ENCODE measurements at regions not wholly inside any gene's neighbourhood (a gene's known extent, or its start where the extent isn't known, plus 50 kb on each side); places are given as distances from the start of the nearest gene placed in this dataset.

DNA sequence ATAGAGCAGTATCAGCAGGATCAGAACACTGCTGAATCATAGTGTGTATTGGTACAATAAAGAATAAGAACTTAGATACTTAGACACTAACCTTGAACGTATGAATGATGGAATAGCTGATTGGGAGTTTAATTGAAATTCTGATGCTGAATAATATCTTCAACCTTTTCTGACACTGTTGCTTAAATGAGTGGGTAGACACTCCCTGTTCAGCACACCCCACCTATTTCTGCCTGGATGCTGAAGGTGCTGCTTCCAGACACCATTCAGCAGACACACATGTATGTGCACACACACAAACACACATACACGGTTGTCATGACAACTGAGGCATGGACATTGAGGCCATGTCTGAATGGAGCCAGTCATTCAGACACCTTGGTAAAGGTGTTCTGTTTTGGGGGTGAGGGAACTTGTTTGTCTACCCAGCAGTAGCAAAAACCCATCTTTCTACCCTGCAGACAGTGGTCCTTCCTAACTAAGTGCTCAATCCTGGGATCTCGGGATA, 54.3 kb downstream of the TMEM215 start:
- in situ Hi-C loops (cut with MboI; ENCODE audit: low pct_unique_long_range_greater_than_20kb, low sequenced_read_pairs): no loop called here

DNA sequence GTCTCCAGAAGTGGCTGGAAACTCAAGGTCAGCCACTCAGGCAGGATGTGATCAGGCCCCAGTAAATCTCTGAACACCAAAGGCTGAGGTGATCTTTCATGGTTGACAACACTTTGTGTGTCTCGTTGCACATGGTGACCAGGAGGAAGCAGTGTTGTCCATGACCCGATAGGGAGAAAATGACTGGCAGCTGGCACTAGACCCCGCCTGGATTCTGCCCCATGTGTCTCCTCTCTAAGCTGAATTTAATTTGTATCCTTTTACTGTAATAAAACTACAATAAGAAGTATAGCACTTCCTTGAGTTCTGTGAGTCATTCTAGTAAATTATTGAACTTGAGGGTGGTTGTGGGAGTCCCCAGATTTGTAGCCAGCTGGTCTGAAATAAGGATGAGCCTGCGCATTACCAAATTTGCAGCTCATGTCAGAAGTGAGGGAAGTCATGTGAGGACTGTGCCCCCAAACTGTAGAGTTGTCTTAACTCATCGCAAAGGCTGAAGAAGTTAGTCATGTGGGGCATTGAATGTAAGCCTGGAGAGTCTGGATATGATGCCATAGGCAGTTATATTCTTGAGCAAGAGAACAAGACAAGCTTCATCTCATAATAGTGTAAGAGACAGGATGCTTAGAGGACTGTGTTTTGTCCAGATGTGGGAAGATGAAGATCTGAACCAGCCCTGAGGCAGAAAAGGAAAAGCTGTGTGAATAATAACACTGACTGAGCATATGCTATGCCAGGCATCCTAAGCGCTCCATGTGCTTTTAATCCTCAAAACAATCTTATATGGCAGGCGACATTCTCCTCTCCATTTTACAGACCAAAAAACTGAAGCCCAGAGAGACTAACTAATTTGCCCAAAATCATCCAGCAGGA, 55.9 kb downstream of the TMEM215 start:
- no peak for DNase-seq
- in situ Hi-C loops (cut with MboI; ENCODE audit: low pct_unique_long_range_greater_than_20kb, low sequenced_read_pairs): no loop called here

More for the DNA sequence above, 54.3 kb downstream of the TMEM215 start:
- DNase-seq: no peak

DNA sequence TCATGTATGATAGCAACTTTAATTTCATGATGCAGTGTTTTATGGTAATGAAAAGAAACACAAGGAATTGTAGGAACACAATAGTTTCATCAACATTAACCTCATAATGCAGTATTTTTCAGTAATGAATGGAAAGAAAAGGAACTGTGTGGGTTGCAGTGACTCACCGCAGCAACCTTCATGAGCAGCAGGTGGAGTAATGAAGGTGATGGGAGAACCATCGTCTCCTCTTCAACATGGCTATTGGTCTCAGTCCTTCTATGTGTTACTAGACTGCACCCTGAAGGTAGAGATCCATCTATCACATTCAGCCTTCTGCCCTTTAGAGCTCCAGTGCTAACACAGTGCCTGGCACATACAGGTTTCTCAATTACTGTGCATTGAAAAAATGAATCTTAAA, 58.0 kb downstream of the TMEM215 start:
- DNase-seq: no peak
- in situ Hi-C loops (cut with MboI; ENCODE audit: low pct_unique_long_range_greater_than_20kb, low sequenced_read_pairs): no loop called here

DNA sequence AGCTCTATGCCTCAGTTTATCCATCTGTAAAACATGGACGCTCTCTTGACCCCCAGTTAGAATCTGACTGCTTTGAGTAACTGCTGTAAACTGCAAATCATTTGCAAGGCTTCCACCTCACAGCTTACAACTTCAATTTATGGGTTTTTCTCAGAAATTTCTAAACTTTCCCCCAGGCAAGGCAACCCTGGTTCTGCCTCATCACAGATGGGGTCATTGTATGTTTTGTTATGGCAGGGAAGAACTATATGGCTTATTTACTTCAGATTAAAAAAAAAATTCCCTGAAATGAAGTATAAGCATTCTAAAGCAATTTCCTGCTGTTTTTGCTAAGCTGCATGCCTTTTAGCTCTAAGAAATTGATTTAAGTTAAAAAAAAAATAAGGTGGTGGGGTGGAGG, 60.0 kb downstream of the TMEM215 start:
- DNase-seq: no peak
- in situ Hi-C loops (cut with MboI; ENCODE audit: low pct_unique_long_range_greater_than_20kb, low sequenced_read_pairs): no loop called here

DNA sequence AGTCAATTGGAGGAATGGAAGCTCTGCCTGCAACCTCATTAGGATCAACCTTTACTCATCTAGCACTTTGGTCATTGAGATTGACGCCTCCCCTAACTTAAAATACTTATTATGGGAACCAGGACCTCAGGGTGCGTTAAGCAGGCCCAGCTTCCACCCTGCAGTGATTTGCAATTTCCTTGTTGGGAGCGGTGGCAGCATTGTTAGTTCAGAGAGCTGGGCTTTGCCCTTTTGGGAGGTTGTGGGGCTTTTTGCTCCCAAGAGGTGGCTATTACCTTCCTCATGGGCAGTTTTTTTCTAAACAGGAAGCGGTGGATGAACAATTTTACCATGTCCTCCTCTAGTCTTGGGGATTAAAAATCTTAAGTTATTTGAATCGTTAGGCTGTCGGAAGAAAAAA, 60.9 kb downstream of the TMEM215 start:
- no peak for DNase-seq
- in situ Hi-C loops (cut with MboI; ENCODE audit: low pct_unique_long_range_greater_than_20kb, low sequenced_read_pairs): no loop called here

DNA sequence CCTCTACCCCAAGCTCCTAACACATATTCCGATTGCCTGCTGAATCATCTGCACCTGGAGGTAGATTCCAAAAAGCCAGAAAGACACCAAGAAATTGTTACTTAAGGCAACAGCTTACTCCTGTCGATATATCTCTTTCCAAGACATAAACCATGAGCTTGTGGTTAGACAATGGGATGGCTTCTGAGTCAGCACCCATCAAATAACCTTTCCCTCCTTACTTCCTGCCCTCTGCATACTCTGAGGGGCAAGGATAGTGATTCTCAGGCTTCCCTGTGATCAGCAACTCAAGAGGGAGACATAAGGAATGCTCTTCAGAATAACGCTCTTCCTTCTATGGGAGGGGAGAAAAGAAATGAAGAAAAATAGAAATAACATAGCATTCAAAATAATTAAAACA, 70.9 kb downstream of the TMEM215 start:
- DNase-seq: no peak
- in situ Hi-C loops (cut with MboI; ENCODE audit: low pct_unique_long_range_greater_than_20kb, low sequenced_read_pairs): no loop called here

DNA sequence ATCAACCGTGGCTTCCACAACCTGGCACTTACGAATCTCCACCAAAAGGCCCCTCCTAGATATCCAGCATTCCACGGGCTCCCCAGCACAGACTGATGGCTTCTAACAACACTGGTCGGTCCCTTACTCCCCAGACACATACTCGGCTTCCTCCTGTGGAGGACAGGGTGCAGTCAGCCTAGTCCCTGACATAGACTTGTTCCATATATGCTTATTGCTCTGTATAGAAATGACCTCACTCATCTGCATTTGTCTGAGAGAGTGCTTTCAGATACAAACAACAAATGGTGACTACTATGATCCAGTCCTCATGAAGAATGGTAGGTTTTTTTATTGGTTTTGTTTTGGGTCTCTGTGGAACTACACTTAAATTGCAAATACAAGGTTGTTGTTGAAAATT, 72.4 kb downstream of the TMEM215 start:
- no peak for DNase-seq
- in situ Hi-C loops (cut with MboI; ENCODE audit: low pct_unique_long_range_greater_than_20kb, low sequenced_read_pairs): no loop called here

DNA sequence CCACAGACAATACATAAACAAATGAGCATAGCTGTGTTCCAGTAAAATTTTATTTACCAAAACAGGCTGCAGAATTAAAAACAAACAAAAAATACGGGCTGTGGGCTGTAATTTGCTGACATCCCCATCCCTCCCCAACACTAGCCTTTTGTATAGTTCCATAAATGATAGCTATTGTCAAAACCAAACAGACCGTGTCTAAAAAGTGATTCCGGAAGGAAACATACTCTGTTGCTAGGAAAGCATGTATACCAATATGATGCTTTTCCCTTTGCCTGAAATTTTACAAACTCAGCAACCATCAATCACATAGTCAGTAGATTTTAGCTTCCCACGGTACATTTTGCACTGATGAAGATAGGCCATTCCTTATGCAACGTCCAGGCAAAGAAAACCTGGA, 80.0 kb downstream of the TMEM215 start:
- in situ Hi-C loops (cut with MboI; ENCODE audit: low pct_unique_long_range_greater_than_20kb, low sequenced_read_pairs): no loop called here
- DNase-seq: no peak

DNA sequence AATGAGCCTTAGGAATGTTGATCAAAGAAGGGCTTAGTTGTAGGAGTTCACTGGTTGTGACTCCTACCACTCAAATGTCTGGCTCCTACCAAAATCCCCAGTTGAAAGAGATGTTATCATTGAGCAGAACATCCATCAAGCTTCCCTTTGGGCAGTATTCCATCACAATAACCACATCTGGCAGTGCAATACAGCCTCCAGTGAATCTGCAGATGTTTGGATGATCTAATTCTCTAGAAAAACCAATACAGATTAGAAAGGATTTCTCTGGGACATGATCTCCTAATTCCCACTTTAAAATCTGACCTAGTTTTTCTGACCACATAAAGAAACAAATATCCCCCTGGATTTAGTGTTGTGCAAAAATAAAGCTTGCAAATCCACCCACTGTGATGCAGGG, 81.6 kb downstream of the TMEM215 start:
- no peak for DNase-seq
- in situ Hi-C loops (cut with MboI; ENCODE audit: low pct_unique_long_range_greater_than_20kb, low sequenced_read_pairs): no loop called here

DNA sequence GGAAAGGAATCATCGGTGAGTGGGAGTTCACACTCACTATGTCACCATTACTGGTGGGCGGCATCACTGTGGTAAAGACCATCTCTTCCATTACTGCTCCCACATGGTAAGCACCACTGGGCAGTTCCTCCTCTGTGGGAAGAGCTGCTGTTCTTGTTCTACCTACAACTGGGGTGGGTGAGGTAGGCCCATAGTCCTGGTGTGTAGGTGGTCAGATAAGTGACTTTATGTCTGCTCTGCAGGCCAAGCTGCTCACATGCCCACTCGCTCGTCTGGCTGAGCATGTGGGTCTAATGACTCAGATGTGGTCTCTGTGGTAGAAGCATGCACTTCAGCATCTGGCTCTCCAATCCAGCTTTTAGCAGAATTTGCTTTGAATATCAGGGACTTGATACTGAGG, 82.9 kb downstream of the TMEM215 start:
- in situ Hi-C loops (cut with MboI; ENCODE audit: low pct_unique_long_range_greater_than_20kb, low sequenced_read_pairs): no loop called here
- DNase-seq: no peak

DNA sequence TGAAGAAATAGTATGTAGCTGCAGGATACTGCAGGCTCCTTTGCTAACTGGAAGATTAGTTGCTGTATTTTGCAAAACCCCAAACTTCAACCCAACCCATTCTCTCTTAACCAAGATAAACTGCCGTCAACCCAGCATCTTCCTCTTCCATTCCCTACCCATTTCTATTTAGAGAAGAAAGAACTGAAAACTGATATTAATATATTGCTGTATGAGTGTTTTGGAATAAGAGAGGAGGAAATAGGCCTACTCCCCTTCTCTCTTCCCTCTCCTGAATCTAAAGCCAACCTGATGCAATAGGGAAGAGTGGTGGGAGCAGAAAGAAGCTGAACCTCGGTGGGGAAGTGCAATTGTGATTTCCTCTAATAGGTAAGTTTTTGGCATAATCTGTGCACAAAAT, 83.7 kb downstream of the TMEM215 start:
- in situ Hi-C loops (cut with MboI; ENCODE audit: low pct_unique_long_range_greater_than_20kb, low sequenced_read_pairs): no loop called here
- DNase-seq: no peak

DNA sequence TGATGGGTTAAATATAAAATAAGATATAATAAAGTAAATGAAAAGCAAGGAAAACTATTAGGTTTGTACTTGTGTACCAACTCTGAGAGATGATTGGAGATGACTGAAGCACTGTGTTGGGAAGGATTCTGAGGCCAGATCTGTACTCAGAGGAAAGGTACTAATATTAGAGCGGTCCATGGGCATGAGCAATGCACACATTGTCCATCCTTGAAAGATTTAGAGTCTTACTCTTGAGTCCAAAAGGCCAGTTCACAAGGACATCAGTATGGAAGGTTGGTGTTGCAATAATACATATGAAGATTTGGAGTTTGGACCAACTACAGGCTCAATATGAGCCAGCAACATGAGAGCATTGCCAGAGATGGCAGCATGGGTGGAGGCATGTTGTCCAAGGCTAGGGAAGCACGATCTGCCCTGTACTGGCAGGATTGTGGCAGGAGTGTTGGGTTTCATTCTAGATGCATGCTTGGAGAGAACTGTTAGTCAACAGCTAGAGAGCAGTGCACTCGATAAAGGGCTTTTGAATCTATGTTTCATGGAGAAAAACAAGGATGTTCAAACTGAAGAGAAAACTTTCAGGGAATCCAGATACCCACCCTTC, 84.4 kb downstream of the TMEM215 start:
- in situ Hi-C loops (cut with MboI; ENCODE audit: low pct_unique_long_range_greater_than_20kb, low sequenced_read_pairs): no loop called here
- DNase-seq: no peak

DNA sequence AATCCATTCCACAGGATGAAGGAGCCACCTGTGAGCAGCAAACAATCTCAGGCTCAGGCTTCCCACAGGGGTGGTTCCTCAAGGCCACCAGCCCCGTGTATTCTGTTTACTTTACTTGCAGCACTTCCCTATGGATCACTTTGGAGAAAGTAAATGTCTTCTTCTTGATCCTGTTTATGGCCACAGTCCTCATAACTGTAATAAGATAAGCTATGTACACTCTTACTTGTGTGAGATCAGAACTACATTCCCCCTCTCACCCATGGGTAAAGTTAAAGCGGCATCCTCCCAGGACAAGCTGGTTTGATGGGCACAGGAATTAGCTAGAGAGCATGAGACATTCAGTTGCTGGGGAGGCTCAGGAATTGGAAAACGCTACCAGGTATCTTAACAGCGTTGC, 86.1 kb downstream of the TMEM215 start:
- no peak for DNase-seq
- in situ Hi-C loops (cut with MboI; ENCODE audit: low pct_unique_long_range_greater_than_20kb, low sequenced_read_pairs): no loop called here

DNA sequence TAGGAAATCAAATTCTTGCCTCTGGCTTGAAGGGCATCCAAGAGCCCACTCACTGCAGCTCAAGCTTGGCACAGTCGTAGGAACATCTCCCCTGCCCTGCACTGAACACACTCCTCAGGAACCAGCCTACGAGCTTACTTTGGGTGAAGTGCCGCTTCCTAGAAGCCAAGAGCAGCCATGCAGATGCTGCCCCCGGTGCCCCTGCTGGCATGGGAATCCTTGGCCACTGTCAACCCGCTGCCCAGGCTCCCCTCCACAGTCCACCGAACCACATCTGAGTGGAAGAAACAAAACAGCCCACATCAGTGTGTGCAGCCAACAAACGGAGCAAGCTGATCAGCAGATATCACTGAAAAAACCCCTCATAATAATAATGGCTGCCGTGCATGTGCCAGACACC, 89.8 kb downstream of the TMEM215 start:
- DNase-seq: no peak
- in situ Hi-C loops (cut with MboI; ENCODE audit: low pct_unique_long_range_greater_than_20kb, low sequenced_read_pairs): no loop called here

DNA sequence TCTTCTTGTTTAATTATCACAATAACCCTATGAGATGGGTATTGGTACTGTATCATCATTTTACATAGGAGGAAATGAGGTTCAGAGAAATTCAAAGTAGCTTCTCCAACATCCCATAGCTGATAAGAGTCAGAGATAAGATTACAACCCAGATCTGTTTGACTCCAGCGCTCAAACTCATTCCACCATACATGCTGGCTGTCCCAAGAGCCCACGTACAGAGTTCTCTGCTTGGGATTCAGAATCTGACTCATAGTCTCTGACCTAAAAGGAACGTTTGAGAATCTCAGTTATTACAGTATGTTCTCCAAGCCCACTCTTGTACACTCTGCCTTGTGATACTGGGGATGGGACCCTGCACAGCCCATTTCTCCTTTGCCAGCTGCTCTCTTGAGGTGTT, 90.2 kb downstream of the TMEM215 start:
- in situ Hi-C loops (cut with MboI; ENCODE audit: low pct_unique_long_range_greater_than_20kb, low sequenced_read_pairs): no loop called here
- DNase-seq: no peak

DNA sequence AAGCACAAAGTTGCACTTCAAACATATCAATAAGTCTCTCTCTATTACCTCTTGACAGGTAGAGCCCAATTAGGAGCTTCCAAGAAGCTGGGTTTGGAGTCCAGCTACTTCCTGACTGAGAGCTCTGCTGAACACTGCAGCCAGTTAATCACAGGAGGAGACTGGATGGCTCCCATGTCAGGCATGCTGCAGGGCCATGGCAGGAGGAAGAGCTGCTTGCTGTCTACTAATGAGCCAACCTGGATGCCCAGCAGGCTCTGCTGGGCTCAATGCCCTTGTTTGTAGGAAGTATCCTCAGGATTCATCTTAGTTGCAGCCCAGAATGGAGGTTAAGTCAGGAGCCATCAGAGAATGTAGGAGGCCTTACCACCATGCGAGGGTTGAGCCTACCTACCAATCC, 91.9 kb downstream of the TMEM215 start:
- in situ Hi-C loops (cut with MboI; ENCODE audit: low pct_unique_long_range_greater_than_20kb, low sequenced_read_pairs): no loop called here
- DNase-seq: no peak

DNA sequence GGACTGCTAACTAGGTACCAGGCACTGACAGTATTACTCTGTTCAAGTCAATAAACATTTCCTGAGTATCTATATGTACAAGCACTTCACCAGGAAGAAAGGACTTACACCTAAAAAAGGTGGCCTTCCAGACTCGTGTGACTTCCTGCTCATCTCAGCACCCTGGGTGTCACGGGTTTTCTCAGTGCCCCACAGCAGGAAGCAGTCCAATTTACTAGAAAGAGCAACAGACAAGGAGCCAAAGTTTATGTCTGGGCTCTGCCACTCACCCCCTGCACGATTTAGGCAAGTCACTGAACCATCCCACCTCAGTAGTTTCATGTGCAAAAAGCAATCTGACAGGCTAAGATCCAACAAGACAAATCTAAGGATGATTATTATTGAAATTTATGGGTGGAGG, 92.4 kb downstream of the TMEM215 start:
- in situ Hi-C loops (cut with MboI; ENCODE audit: low pct_unique_long_range_greater_than_20kb, low sequenced_read_pairs): no loop called here
- DNase-seq: no peak

DNA sequence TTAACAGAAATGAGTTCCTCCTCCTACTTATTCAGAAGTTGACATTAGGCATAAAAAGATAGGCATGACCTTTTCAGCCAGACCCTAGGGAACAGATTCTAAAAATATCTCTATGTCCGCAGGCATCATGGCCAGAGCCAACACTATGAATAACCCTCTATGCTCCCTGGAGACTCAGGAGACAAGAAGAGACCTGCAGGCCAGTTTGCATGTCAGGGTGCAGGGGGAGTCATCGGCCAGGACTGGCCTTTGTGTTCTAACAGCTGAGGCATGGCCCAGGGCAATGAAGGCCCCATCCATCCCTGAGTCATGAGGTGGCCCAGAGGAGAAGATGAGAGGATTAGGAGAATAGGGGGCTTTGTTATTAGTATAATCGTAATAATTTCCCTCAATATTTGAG, 93.8 kb downstream of the TMEM215 start:
- in situ Hi-C loops (cut with MboI; ENCODE audit: low pct_unique_long_range_greater_than_20kb, low sequenced_read_pairs): no loop called here
- DNase-seq: no peak

DNA sequence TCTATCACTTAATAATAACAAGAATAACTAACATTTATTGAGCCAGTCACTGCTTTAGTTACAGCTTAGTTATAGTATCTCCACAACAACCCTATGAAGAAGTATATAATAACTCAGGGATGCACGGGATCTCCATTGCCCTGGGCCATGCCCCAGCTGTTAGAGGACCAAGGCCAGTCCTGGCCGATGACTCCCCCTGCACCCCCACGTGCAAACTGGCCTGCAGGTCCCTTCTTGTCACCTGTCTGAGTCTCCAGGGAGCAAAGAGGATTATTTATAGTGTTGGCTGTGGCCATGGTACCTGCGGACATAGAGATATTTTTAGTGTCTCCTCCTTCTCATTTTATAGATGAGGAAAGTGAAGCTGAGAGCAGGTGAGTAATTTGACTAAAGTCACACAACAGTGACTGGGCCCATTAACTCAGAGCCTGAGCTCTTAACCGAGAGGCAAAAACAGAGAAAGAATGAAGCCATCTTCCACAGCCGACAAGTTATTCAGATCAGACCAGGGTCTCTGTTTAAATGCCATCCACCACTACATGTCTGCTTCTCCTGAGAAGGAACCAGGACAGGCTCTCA, 94.4 kb downstream of the TMEM215 start:
- no peak for DNase-seq
- in situ Hi-C loops (cut with MboI; ENCODE audit: low pct_unique_long_range_greater_than_20kb, low sequenced_read_pairs): no loop called here

DNA sequence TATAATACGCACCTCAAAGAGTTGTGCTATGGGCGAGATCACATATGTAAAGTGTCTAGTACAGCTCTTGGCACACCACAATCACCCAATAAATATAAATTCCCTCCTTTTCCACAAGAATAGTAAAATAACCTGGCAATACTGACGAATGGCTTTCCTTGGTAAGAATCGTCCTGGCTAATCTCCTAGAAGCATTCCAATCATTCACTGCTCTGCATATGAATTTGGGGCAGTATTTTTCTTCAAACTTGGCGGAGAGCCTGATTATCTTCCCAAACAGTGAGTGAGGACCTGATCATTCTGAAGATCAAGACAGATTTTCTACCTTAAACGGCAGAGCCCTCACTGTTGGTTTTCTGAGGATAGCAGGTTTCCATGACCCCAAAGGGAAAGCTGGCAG, 96.0 kb downstream of the TMEM215 start:
- in situ Hi-C loops (cut with MboI; ENCODE audit: low pct_unique_long_range_greater_than_20kb, low sequenced_read_pairs): no loop called here
- DNase-seq: no peak
